ENCODE measurements at regions not wholly inside any gene's neighbourhood (a gene's known extent, or its start where the extent isn't known, plus 50 kb on each side); places are given as distances from the start of the nearest gene placed in this dataset.

DNA sequence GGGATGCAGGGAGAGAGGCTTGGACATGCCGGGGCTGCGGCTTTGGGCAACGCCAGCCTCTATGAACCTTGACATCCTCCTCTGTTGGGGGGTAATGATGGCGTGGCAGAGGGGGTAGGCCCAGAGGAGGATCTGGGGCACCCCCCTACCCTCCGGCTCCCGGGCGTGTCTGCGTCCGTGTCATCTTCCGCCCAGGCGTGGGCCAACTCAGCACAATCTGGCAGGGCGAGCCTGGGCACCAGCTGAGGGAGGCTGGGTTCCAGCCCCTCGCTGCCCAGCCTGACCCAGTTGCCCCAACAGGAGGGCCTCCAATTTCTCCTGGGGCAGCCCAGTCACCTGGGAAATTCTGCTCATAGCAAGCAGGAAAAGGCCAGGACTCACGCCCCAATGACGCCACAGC, 62.9 kb upstream of the IL17B start:
- DNase-seq (ENCODE audit: low spot score), result no peak

DNA sequence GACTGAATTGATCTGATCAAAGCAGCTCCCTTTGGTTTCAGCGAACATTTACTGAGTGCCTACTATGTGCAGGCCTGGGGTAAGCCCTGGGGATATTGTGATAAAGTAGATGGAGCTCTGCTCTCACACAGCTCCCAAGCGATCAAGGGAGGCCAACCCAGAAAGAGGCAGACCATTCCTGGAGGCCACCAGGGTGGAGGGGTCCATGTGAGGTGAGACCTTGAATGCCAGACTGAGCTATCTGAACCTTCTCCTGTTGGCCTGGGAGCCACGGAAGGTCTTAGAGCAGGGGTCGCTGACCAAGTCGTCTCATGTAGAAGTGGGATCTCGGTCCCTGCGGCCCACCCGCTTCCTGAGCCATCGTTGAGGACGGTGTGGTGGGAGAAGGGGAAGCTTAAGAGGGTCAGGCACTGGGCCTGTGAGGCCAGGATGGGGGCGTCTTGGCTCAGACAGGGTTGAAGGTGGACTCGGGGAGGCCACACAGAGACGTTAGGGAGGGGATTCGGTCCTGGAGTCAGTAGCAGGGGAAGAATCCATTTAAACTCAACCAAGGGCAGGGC, 62.2 kb upstream of the IL17B start:
- no peak for DNase-seq (ENCODE audit: low spot score)

DNA sequence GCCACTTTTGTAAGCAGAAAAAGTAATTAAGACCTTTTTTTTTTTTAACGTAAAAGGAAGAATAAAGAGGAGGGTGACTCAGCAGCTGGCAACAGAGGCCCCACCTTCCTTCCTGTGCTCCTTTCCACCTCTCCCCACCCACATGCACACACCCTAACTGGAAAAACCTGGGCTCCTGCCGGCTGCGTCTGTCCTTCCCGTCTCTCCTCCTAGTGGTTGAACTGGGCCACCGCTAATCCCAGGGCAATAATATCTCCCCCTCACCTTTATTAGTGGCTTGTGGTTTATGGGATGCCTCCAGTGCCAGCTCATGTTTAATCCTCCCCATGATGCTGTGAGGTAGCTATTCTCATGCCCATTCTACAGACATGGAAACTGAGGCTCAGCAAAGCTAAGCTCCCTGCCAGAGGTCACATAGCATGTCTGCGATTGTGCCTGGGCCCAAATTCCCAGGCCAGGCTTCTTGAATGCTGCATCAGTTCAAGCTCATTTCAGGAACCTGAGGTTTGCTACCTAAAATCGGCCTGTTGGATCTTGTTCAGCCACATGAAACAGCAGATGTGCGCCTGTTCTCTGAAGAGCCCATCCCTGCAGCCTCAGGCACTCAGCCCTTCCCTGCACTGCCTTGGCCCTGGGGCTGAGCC, 60.9 kb upstream of the IL17B start:
- no peak for DNase-seq (ENCODE audit: low spot score)

GRCh38 chr5:149438711-149439132, 59.6 kb upstream of the IL17B start:
- DNase-seq (ENCODE audit: low spot score), result no peak

DNA sequence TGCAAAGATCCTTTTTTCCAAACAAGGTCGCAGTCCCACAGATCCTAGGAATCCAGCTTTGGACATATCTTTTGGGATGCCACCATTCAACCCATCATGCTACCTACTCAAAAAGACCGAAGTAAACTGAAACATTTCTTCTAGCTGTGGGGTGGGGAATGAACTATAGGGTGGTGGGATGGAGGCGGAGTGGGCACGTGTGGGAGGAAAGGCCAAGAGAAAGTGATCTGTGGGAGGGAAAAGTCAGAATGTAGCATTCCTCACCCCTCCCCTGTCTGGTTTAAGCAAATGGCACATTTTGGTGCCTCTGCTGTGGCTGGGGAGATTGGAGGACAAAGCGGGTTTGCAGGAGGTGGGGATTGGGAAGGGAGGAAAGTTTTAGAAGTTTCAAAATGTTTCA, 59.2 kb upstream of the IL17B start:
- DNase-seq (ENCODE audit: low spot score), result no peak

DNA sequence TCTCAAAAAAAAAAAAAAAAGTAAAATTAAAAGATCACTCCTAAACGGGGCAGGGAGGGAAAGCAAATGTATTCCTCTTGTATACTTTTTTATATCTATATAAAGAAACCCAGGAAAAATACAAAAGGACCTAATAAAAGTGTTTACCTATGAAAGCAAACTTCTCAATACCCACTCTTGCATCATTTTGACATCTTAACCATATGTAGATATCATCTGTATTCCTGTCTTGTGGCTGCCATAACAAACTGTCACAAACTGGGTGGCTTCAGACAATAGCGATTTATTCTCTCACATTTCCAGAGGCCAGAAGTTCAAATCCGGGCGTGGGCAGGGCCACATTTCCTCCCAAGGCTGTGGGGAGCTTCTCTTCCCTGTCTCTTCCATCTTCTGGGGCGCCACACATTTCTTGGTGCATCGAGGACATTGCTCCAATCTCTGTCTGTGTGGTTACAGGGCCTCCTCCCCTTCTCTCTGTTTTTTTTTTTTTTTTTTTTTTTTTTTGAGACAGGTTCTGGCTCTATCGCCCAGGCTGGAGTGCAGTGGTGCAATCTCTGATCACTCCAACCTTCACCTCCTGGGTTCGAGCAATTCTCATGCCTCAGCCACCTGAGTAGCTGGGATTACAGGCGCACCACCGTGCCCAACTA, 58.4 kb upstream of the IL17B start:
- no peak for DNase-seq (ENCODE audit: low spot score)

DNA sequence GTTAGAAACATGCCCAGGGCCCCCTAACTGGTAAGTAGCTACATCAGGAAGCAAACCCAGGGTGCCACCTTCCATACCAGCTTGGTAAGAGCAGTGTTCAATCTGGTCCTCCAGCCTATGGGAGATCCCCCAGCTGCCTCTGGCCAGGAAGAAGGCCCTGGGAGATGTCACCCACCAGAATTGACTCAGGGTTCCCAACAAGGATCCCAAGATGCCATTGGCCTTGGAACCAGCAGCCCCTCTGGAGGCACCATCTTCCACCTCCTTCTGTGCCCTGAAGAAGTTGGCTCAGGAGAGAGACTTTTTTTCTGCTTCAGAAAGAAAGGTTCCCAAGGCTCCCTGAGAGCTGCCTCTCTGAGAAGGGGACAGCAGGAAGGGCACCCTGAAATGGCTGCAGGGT, 56.6 kb upstream of the IL17B start:
- no peak for DNase-seq (ENCODE audit: low spot score)

DNA sequence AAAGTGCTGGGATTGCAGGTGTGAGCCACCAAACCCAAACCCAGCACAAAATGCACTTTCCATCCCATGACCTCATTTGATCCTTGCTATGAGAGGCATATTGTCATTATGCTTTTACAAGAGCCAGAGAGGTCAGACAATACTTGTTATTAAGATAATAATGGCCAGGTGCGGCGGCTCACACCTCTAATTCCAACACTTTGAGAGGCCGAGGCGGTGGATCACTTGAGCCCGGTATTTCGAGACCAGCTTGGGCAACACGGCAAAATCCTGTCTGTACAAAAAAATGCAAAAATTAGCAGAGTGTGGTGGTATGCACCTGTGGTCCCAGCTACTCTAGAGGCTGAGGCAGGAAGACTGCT, 55.9 kb upstream of the IL17B start:
- no peak for DNase-seq (ENCODE audit: low spot score)

DNA sequence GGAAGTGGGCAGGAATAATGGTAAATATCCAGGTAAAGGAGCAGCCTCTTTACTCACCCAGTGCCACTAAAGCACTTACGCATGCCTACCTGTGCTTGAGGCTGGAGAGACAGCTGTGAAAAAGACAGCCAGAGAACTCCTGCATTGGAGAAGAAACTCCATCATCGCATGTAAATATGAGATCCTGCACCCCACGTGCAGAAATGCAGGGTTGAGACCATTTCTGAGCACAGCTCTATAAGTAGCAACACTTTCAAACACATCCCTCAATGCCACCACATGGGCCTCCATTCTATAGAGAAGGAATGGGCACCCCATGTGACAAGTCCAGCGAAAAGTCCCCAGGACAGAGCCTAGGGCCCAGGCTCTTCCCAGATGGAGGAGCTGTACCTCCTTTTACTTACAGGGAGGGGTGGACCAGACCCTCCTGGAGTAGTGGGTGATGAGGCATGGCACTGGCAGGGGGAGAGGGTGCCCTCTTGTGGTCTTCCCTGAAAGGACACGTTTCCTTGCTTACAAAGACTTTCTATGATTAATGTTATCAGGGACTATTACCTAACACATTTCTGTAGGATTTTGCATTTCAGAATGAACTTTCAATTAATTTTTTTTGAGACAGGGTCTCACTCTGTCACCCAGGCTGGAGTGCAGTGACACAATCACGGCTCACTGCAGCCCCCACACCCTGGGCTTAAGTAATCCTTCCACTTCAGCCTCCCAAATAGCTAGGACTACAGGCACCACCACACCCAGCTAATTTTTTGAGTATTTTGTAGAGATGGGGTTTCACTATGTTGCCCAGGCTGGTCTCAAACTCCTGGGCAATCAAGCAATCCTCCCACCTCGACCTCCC, 55.3 kb upstream of the IL17B start:
- DNase-seq (ENCODE audit: low spot score), result peak; percentile 51

GRCh38 chr5:149433524-149434131, 54.5 kb upstream of the IL17B start:
- no peak for DNase-seq (ENCODE audit: low spot score)

DNA sequence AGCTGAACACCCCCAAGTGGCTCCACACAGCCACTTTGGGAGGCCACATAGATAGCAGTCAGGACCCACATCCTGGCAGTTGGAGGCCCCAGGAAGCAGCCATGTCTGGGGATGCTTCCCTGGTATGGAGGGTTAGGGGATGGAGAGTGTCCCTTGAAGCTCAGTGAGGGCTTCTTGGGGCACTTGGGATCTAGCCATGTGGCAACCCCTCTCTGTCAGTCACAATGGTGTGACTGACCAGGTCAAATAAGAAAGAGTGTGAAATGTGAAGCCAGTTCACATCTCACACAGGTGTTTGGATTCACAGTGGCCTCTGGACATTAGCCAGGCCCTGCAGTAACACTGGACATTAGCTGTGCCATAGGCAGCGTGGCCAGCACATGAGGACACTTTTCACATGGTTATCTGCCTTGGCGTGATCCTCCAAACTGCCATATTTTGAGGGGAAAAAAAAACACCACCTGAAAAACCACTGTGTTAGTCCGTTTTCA, 53.9 kb upstream of the IL17B start:
- DNase-seq (ENCODE audit: low spot score), result no peak

DNA sequence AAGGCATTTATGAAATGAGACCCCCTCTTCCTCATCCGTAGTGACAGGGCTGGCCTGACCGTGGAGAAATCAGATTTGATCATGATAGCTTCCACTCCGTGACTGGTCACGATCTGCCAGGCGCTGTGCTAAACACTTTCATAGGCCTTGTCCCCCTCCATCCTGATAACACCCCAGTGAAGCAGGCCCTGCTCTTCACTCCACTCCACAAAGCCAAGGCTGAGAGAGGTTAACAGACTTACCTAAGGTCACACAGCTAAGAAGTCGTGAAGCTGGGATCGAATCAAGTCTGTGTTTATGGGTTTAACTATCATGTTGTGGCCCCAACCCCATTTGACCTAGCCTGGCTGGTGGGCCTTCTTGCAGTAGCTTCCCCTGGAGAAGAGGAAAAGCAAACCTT, 53.3 kb upstream of the IL17B start:
- DNase-seq (ENCODE audit: low spot score), result no peak

- DNase-seq (ENCODE audit: low spot score), result no peak
These were observed 51.0 kb upstream of the IL17B start for GRCh38 chr5:149429839-149430721.
